ENCODE measurements at regions not wholly inside any gene's neighbourhood (a gene's known extent, or its start where the extent isn't known, plus 50 kb on each side); places are given as distances from the start of the nearest gene placed in this dataset.

DNA sequence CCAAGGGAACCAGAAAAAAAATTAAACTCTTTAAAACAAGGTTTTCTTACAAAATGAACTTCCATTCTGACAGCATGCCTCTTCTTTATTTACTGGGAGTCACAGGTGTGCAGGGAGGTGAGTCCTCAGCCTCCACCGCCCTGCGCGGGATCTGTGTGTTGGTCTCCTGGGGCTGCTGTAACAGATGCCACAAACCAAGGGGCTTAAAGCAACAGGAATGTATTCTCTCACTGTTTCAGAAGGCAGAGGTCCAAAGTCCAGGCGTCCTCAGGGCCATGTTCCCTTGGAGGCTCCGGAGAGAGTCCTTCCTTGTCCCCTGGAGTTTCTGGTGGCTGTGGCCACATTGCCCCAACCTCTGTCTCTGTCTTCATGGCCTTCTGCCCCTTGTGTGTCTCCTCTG lies 123.6 kb upstream of the C1orf174 start:
- no peak for TF ChIP-seq EZH2phosphoT487 (IDR thresholded peaks at IDR 0.05; ENCODE audit: borderline replicate concordance, low read length)
- Histone ChIP-seq H3F3A (ENCODE audit: control insufficient read depth, insufficient read depth) (peaks cover 21% of the 10 kb centered on the region), H3K36me3 (ENCODE audit: control insufficient read depth, low read length) (peaks cover 80% of the 10 kb centered on the region), H3K4me3 (ENCODE audit: low read length) (no peak overlapping the region), H3K9me2 (replicated peaks; ENCODE audit: control insufficient read depth, low read length) (no peaks in the 10 kb centered on the region), H4K20me1 (ENCODE audit: control insufficient read depth, insufficient read depth, low read depth, low read length) (no peaks in the 10 kb centered on the region), H3K9me3 (ENCODE audit: control insufficient read depth, insufficient read depth, low read length) (no peaks in the 10 kb centered on the region), H3K27ac (ENCODE audit: low read depth, low read length) (peak overlapping the region; percentile 17; the same call in 1 of the 2 replicates), H3K4me2 (ENCODE audit: low read length) (no peak overlapping the region), H3K79me2 (ENCODE audit: control insufficient read depth, low read length) (peaks cover 29% of the 10 kb centered on the region), H3K4me1 (ENCODE audit: control insufficient read depth, low read length) (peaks cover 93% of the 10 kb centered on the region), H3K27me3 (ENCODE audit: control insufficient read depth, low read length) (no peaks in the 10 kb centered on the region)

DNA sequence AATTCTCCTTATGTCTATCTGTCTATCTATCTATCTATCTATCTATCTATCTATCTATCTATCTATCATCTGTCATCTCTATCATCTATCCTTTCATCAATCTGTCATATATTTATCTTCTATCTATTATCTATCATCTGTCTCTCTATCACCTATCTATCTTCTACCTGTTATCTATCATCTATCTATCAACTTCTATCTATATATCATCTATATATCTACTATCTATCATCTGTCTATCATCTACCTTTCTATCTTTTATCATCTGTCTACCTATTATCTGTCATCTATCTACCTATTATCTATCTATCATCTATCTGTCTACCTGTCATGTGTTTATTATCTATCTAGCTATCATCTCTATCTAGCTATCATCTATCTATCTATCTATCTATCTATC lies 124.7 kb upstream of the C1orf174 start:
- Histone ChIP-seq H3K9me3 (ENCODE audit: control insufficient read depth, insufficient read depth, low read length) (no peaks in the 10 kb centered on the region), H3K4me1 (ENCODE audit: control insufficient read depth, low read length) (peaks cover 93% of the 10 kb centered on the region), H4K20me1 (ENCODE audit: control insufficient read depth, insufficient read depth, low read depth, low read length) (no peaks in the 10 kb centered on the region), H3K27ac (ENCODE audit: low read depth, low read length) (peak overlapping the region; percentile 96), H3F3A (ENCODE audit: control insufficient read depth, insufficient read depth) (peaks cover 27% of the 10 kb centered on the region), H3K79me2 (ENCODE audit: control insufficient read depth, low read length) (peaks cover 36% of the 10 kb centered on the region), H3K4me2 (ENCODE audit: low read length) (peak overlapping the region; percentile 30; the same call in 1 of the 2 replicates), H3K36me3 (ENCODE audit: control insufficient read depth, low read length) (peaks cover 91% of the 10 kb centered on the region), H3K27me3 (ENCODE audit: control insufficient read depth, low read length) (no peaks in the 10 kb centered on the region), H3K4me3 (ENCODE audit: low read length) (no peak overlapping the region), H3K9me2 (replicated peaks; ENCODE audit: control insufficient read depth, low read length) (no peaks in the 10 kb centered on the region)
- TF ChIP-seq, protein P1, sequence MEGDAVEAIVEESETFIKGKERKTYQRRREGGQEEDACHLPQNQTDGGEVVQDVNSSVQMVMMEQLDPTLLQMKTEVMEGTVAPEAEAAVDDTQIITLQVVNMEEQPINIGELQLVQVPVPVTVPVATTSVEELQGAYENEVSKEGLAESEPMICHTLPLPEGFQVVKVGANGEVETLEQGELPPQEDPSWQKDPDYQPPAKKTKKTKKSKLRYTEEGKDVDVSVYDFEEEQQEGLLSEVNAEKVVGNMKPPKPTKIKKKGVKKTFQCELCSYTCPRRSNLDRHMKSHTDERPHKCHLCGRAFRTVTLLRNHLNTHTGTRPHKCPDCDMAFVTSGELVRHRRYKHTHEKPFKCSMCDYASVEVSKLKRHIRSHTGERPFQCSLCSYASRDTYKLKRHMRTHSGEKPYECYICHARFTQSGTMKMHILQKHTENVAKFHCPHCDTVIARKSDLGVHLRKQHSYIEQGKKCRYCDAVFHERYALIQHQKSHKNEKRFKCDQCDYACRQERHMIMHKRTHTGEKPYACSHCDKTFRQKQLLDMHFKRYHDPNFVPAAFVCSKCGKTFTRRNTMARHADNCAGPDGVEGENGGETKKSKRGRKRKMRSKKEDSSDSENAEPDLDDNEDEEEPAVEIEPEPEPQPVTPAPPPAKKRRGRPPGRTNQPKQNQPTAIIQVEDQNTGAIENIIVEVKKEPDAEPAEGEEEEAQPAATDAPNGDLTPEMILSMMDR (IDR thresholded peaks at IDR 0.05; ENCODE audit: low read depth, low read length, poor library complexity, severe bottlenecking), result no peak
- TF ChIP-seq EZH2phosphoT487 (IDR thresholded peaks at IDR 0.05; ENCODE audit: borderline replicate concordance, low read length), result no peak

DNA sequence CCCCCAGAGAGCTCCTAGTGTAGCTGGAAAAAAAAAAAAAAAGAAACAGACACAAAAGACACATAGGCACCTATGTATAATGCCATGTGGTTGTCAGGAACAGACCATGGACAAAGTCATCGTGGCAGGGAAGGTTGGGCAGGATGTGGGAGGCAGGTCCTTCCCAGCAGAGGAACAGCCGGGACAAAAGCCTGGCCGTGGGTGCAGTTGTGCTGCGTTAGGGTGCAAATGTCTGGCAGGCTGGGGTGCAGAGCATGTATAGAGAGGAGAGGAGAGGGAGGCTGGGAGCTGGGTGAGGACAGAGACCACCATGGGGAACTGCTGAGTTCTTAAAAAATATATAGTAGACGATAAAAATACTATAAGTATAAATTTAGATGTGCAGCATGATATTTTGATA lies 125.7 kb upstream of the C1orf174 start:
- peaks cover 93% of the 10 kb centered on the region for H3K4me1 ChIP-seq (ENCODE audit: control insufficient read depth, low read length)
- TF ChIP-seq, protein P1 (IDR thresholded peaks at IDR 0.05; ENCODE audit: low read depth, low read length, poor library complexity, severe bottlenecking), result no peak
- TF ChIP-seq EZH2phosphoT487 (IDR thresholded peaks at IDR 0.05; ENCODE audit: borderline replicate concordance, low read length), result no peak

DNA sequence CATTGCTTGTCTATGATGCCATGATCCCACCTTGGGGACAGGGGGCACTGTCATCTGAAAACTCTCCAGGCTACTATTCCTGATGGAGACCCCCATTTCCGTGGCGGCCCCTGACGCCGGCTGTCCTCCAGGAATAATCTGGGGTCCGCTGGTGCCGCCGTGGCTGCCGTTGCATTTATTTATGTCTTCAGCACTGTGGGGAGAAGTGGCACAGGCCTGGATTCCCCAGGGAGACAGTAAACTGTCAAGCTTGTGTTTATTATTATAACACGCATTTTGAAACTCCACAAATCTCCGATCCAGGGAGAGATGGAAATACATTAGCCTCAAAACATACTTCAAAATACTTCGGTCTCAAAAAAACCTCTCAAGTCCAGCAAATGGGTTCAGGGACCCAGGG lies 126.9 kb upstream of the C1orf174 start:
- H3K4me1 ChIP-seq (ENCODE audit: control insufficient read depth, low read length), result peaks cover 84% of the 10 kb centered on the region
- TF ChIP-seq, protein P1 (IDR thresholded peaks at IDR 0.05; ENCODE audit: low read depth, low read length, poor library complexity, severe bottlenecking), result no peak
- no peak for TF ChIP-seq EZH2phosphoT487 (IDR thresholded peaks at IDR 0.05; ENCODE audit: borderline replicate concordance, low read length)
- no peaks in the 10 kb centered on the region for H3K9me2 ChIP-seq (replicated peaks; ENCODE audit: control insufficient read depth, low read length)
- H3K27me3 ChIP-seq (ENCODE audit: control insufficient read depth, low read length), result no peaks in the 10 kb centered on the region
- peaks cover 96% of the 10 kb centered on the region for H3K36me3 ChIP-seq (ENCODE audit: control insufficient read depth, low read length)
- peak overlapping the region; percentile 72 for H3K4me3 ChIP-seq (ENCODE audit: low read length)
- peak overlapping the region; percentile 95 for H3K4me2 ChIP-seq (ENCODE audit: low read length)
- no peaks in the 10 kb centered on the region for H4K20me1 ChIP-seq (ENCODE audit: control insufficient read depth, insufficient read depth, low read depth, low read length)
- peaks cover 41% of the 10 kb centered on the region for H3F3A ChIP-seq (ENCODE audit: control insufficient read depth, insufficient read depth)
- H3K9me3 ChIP-seq (ENCODE audit: control insufficient read depth, insufficient read depth, low read length), result peaks cover 10% of the 10 kb centered on the region
- peaks cover 44% of the 10 kb centered on the region for H3K79me2 ChIP-seq (ENCODE audit: control insufficient read depth, low read length)
- peak overlapping the region; percentile 96 for H3K27ac ChIP-seq (ENCODE audit: low read depth, low read length)

More for the DNA sequence above, 125.7 kb upstream of the C1orf174 start:
- Histone ChIP-seq H3K79me2 (ENCODE audit: control insufficient read depth, low read length) (peaks cover 36% of the 10 kb centered on the region), H3K36me3 (ENCODE audit: control insufficient read depth, low read length) (peaks cover 95% of the 10 kb centered on the region), H3K9me2 (replicated peaks; ENCODE audit: control insufficient read depth, low read length) (no peaks in the 10 kb centered on the region), H3K4me3 (ENCODE audit: low read length) (no peak overlapping the region), H4K20me1 (ENCODE audit: control insufficient read depth, insufficient read depth, low read depth, low read length) (no peaks in the 10 kb centered on the region), H3K27me3 (ENCODE audit: control insufficient read depth, low read length) (no peaks in the 10 kb centered on the region), H3K27ac (ENCODE audit: low read depth, low read length) (peak overlapping the region; percentile 96), H3K4me2 (ENCODE audit: low read length) (peak overlapping the region; percentile 30), H3K9me3 (ENCODE audit: control insufficient read depth, insufficient read depth, low read length) (no peaks in the 10 kb centered on the region), H3F3A (ENCODE audit: control insufficient read depth, insufficient read depth) (peaks cover 33% of the 10 kb centered on the region)

Data from DOHH2 (cell line).